ENCODE measurements at regions not wholly inside any gene's neighbourhood (a gene's known extent, or its start where the extent isn't known, plus 50 kb on each side); places are given as distances from the start of the nearest gene placed in this dataset.

DNA sequence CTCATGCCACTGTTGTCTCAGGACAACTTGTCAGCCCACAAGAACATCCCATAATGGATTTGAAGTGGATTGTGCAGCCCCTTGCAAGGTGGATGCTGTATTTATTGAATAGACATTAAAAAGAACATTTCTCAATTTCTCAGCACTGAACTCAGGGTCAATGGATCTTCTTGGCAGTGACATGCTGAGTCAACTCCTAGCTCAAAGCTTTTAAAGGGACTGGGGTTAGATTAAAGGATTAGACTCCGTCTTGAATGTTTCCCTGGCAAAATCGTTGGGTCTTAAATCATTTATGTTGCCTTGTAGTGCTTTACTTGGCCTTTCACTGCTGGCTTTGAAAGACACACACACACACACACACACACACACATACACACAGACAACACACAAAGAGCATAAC lies 221.6 kb upstream of the PBX1 start:
- Histone ChIP-seq H3K9me3 (peaks cover 0 to 15% (median 0%) of the 10 kb centered on the region in 4 donors), H3K27me3 (no peaks in the 10 kb centered on the region), H3K4me3 (no peak overlapping the region), H3K4me1 (peaks cover 0 to 13% (median 0%) of the 10 kb centered on the region in 4 donors), H3K36me3 (no peaks in the 10 kb centered on the region), H3K27ac (no peak overlapping the region)
- WGBS, 5 donors = 38 to 67% (median 54%) methylated on average over 2 of the region's 2 CpGs
- TF ChIP-seq EP300 (IDR thresholded peaks at IDR 0.05) = no peak
- no peak for TF ChIP-seq POLR2AphosphoS5 (IDR thresholded peaks at IDR 0.05)
- no peak for TF ChIP-seq CTCF (IDR thresholded peaks at IDR 0.05)
- no peak for TF ChIP-seq POLR2A (IDR thresholded peaks at IDR 0.05)
- peak in 1 of 2 donors; percentile 24 for DNase-seq
- intact Hi-C loops (cut with DNase I; ENCODE audit: low total_unique reads) = no loop called here

DNA sequence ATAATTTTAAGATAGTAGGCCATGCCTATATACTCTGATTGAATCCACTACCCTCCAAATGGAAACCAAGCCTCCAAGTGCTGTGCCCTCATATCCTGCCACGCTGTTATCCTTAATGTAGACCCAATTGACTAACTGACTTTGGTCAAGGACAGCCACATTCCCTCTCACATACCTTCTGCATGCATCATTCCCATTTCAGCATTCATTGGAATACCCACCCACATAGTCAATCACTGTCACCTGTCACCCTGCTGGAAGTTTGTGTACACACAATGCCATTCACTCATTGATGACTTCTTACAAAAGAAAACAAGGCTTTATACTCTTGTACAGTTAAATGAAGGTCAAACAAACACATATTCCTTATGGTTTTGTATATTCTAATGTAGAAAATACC lies 221.1 kb upstream of the PBX1 start:
- H3K27me3 ChIP-seq = no peaks in the 10 kb centered on the region
- H3K27ac ChIP-seq = no peak overlapping the region
- WGBS, 5 donors = 72 to 89% (median 74%) methylated on average over 1 of the region's 1 CpG
- TF ChIP-seq CTCF (IDR thresholded peaks at IDR 0.05) (no peak), POLR2AphosphoS5 (IDR thresholded peaks at IDR 0.05) (no peak), EP300 (IDR thresholded peaks at IDR 0.05) (no peak), POLR2A (IDR thresholded peaks at IDR 0.05) (no peak)
- H3K4me3 ChIP-seq = no peak overlapping the region
- intact Hi-C loops (cut with DNase I; ENCODE audit: low total_unique reads) = no loop called here
- peaks cover 0 to 13% (median 0%) of the 10 kb centered on the region in 4 donors for H3K4me1 ChIP-seq
- DNase-seq = no peak
- peaks cover 0 to 15% (median 0%) of the 10 kb centered on the region in 4 donors for H3K9me3 ChIP-seq
- H3K36me3 ChIP-seq = no peaks in the 10 kb centered on the region

GRCh38 chr1:164343189-164343588 lies 215.8 kb upstream of the PBX1 start:
- no peak overlapping the region for H3K4me3 ChIP-seq
- intact Hi-C loops (cut with DNase I; ENCODE audit: low total_unique reads) = no loop called here

DNA sequence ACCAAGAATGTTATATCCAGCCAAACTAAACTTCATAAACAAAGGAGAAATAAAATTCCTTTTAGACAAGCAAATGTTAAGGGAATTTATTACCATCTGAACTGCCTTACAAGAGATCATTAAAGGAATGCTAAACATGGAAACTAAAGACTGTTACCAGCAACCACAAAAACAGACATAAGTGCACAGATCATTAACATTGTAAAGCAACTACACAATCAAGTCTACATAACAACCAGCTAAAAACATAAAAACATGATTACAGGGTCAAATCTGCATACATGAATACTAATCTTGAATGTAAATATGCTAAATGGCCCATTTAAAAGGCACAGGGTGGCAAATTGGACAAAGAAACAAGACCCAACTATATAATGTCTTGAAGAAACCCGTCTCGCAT lies 211.0 kb upstream of the PBX1 start:
- Histone ChIP-seq H3K27me3 (no peaks in the 10 kb centered on the region), H3K4me1 (no peaks in the 10 kb centered on the region), H3K9me3 (peaks cover 0 to 34% (median 17%) of the 10 kb centered on the region in 4 donors), H3K27ac (no peak overlapping the region), H3K4me3 (no peak overlapping the region), H3K36me3 (no peaks in the 10 kb centered on the region)
- WGBS, 5 donors = 90 to 100% (median 95%) methylated on average over 2 of the region's 2 CpGs
- DNase-seq = no peak
- intact Hi-C loops (cut with DNase I; ENCODE audit: low total_unique reads) = no loop called here
- TF ChIP-seq EP300 (IDR thresholded peaks at IDR 0.05) (no peak), CTCF (IDR thresholded peaks at IDR 0.05) (no peak), POLR2A (IDR thresholded peaks at IDR 0.05) (no peak), POLR2AphosphoS5 (IDR thresholded peaks at IDR 0.05) (no peak)

More at GRCh38 chr1:164343189-164343588, 215.8 kb upstream of the PBX1 start:
- 45 to 92% (median 90%) methylated on average over 2 of the region's 2 CpGs for WGBS, 5 donors
- Histone ChIP-seq H3K27ac (no peak overlapping the region), H3K27me3 (no peaks in the 10 kb centered on the region), H3K4me1 (no peaks in the 10 kb centered on the region), H3K36me3 (no peaks in the 10 kb centered on the region), H3K9me3 (peaks cover 0 to 21% (median 5%) of the 10 kb centered on the region in 4 donors)
- DNase-seq = no peak
- TF ChIP-seq EP300 (IDR thresholded peaks at IDR 0.05) (no peak), POLR2A (IDR thresholded peaks at IDR 0.05) (no peak), CTCF (IDR thresholded peaks at IDR 0.05) (no peak), POLR2AphosphoS5 (IDR thresholded peaks at IDR 0.05) (no peak)
